K562 (cell line): ENCODE measurements at regions not wholly inside any gene's neighbourhood (a gene's known extent, or its start where the extent isn't known, plus 50 kb on each side); places are given as distances from the start of the nearest gene placed in this dataset.

ENCODE experiments used
- ATAC-seq: fragments of 200-7000 bp; cut with Tn5 transposase; 3 replicates; pipeline ENCODE4 v1.9.1; 2020; ENCODE audit warnings: moderate library complexity
- BruUV-seq: library from RNA; stranded (reverse); fragments of 400-500 nt; replicated peaks from 2 replicates; lab custom pipeline; 2021; lab: Mats Ljungman, UMichigan
- CTCF ChIA-PET: fragments of 300-600 bp; formaldehyde crosslinking; extraction: SDS; loops from one replicate; lab custom pipeline; 2021; ENCODE audit warnings: low intra/inter-chr PET ratio; lab: Yijun Ruan, JAX
- POLR2A ChIA-PET: fragments of 300-600, 350-650 bp; sonication (Branson Sonifier 250); formaldehyde crosslinking; extraction: SDS; loops from one replicate; lab custom pipeline; 2021; ENCODE audit warnings: antibody characterized with exemption, inconsistent platforms; lab: Yijun Ruan, JAX
- DNase-seq, 4 experiments: peaks; one replicate each; pipeline versions ENCODE4 v3.0.0 to v3.0.0-alpha.2; 2011 to 2018; ENCODE audit warnings: low spot score in 3 of 4, mixed read lengths in 3 of 4; ENCODE audit errors: extremely low read depth in 1 of 4
- FAIRE-seq: peaks from 2 replicates; lab custom pipeline; 2011; peaks lifted over from hg19 to GRCh38; lab: Jason Lieb, UNC
- H2AFZ ChIP-seq: 2 replicates; pipeline ENCODE4 v1.6.0; 2011; ENCODE audit warnings: low read depth, low read length, control low read depth, inconsistent platforms
- H3K27ac ChIP-seq: fragments of 200-600 bp; 3 replicates; pipeline ENCODE4 v1.8.0; 2011; ENCODE audit warnings: low read depth, mild to moderate bottlenecking, control low read depth, inconsistent platforms, low read length, moderate library complexity, mixed read lengths; ENCODE audit errors: extremely low read depth
- H3K27me3 ChIP-seq, 2 experiments: fragments of 300-600 bp in 1 of 2; 2 replicates in 1 of 2; 3 replicates in 1 of 2; pipeline versions ENCODE4 v1.6.0 to v1.8.0; 2011; ENCODE audit warnings: inconsistent platforms in 2 of 2, low read length in 2 of 2, mild to moderate bottlenecking in 1 of 2, mixed read lengths in 1 of 2, moderate library complexity in 1 of 2; ENCODE audit not compliant: control insufficient read depth in 2 of 2, insufficient read depth in 2 of 2
- H3K36me3 ChIP-seq: fragments of 300-600 bp; 3 replicates; pipeline ENCODE4 v1.8.0; 2011; ENCODE audit warnings: mild to moderate bottlenecking, low read length, inconsistent platforms; ENCODE audit not compliant: control insufficient read depth, insufficient read depth
- H3K4me1 ChIP-seq, 2 experiments: fragments of 200-600 bp in 1 of 2; replicated peaks in 1 of 2; 2 replicates in 1 of 2; 3 replicates in 1 of 2; pipeline versions ENCODE4 v1.5.1 to v1.8.0; 2011; ENCODE audit warnings: inconsistent platforms in 2 of 2, low read length in 2 of 2, mild to moderate bottlenecking in 1 of 2, mixed read lengths in 1 of 2, moderate library complexity in 1 of 2; ENCODE audit not compliant: control insufficient read depth in 2 of 2, insufficient read depth in 2 of 2
- H3K4me2 ChIP-seq: 2 replicates; pipeline ENCODE4 v1.6.1; 2011; ENCODE audit warnings: low read length, control low read depth, inconsistent platforms, mixed read lengths; ENCODE audit not compliant: insufficient read depth
- H3K4me3 ChIP-seq: fragments of 200-600 bp; sonication (generic), shearing (Covaris generic); 2 replicates; pipeline ENCODE4 v1.5.1; 2016; ENCODE audit warnings: control low read depth, inconsistent platforms
- H3K79me2 ChIP-seq: fragments of 200-600 bp; 3 replicates; pipeline ENCODE4 v1.8.0; 2011; ENCODE audit warnings: low read length, inconsistent platforms; ENCODE audit not compliant: control insufficient read depth, insufficient read depth
- H3K9ac ChIP-seq, 2 experiments: 2 replicates each; pipeline versions ENCODE4 v1.6.0 to v1.6.1; 2011; ENCODE audit warnings: low read depth in 2 of 2, low read length in 2 of 2, control low read depth in 1 of 2, inconsistent platforms in 1 of 2, mild to moderate bottlenecking in 1 of 2, mixed read lengths in 1 of 2; ENCODE audit not compliant: insufficient read depth in 1 of 2
- H3K9me1 ChIP-seq: one replicate; pipeline ENCODE4 v1.6.0; 2011; ENCODE audit warnings: inconsistent platforms, mild to moderate bottlenecking, low read length, moderate library complexity; ENCODE audit not compliant: control insufficient read depth, insufficient read depth
- H3K9me3 ChIP-seq: replicated peaks from 2 replicates; pipeline ENCODE4 v1.5.1; 2011; ENCODE audit warnings: low read depth, low read length, inconsistent platforms; ENCODE audit not compliant: control insufficient read depth, insufficient read depth
- H4K20me1 ChIP-seq: replicated peaks from 2 replicates; pipeline ENCODE4 v1.6.1; 2011; ENCODE audit warnings: low read length, inconsistent platforms, mixed read lengths; ENCODE audit not compliant: control insufficient read depth, insufficient read depth
- ARID1B ChIP-seq: fragments of 450-650 bp; IDR thresholded peaks from 2 replicates; pipeline ENCODE4 v1.6.1; 2016; ENCODE audit warnings: antibody characterized with exemption, mild to moderate bottlenecking, inconsistent platforms
- GTF2E2 ChIP-seq: fragments of 200-800 bp; sonication (Bioruptor generic); IDR thresholded peaks from 2 replicates; pipeline ENCODE4 v1.6.1; 2016; ENCODE audit warnings: missing genetic modification characterization, missing compliant biosample characterization
- HDAC6 ChIP-seq: IDR thresholded peaks from 2 replicates; pipeline ENCODE4 v1.6.1; 2012; ENCODE audit warnings: low read depth, mild to moderate bottlenecking, control low read depth, inconsistent platforms, low read length, moderate library complexity
- MYBL2 ChIP-seq, 2 experiments: fragments of 450-650 bp in 1 of 2; sonication (generic) in 1 of 2; formaldehyde crosslinking in 1 of 2; IDR thresholded peaks; 2 replicates each; pipeline versions ENCODE4 v1.6.1 to v1.8.1; 2017 to 2022; ENCODE audit warnings: borderline replicate concordance in 1 of 2, inconsistent platforms in 1 of 2, low read depth in 1 of 2, mild to moderate bottlenecking in 1 of 2, missing genetic modification reagents in 1 of 2, moderate library complexity in 1 of 2
- NCOR1 ChIP-seq: fragments of 450-650 bp; IDR thresholded peaks from 2 replicates; pipeline ENCODE4 v1.6.1; 2016; ENCODE audit warnings: mild to moderate bottlenecking, moderate library complexity
- TSHZ1 ChIP-seq: fragments of 250-450 bp; sonication (Bioruptor Pico); IDR thresholded peaks from 2 replicates; pipeline ENCODE4 v1.4.0; 2020; ENCODE audit warnings: mild to moderate bottlenecking, moderate library complexity
- ZBTB49 ChIP-seq: sonication (generic); formaldehyde crosslinking; IDR thresholded peaks from 2 replicates; pipeline ENCODE4 v1.8.0; 2022; ENCODE audit warnings: missing genetic modification reagents, mild to moderate bottlenecking, borderline replicate concordance
- ZFP91 ChIP-seq: sonication (generic); formaldehyde crosslinking; IDR thresholded peaks from 2 replicates; pipeline ENCODE4 v1.8.0; 2022; ENCODE audit warnings: mild to moderate bottlenecking, missing genetic modification reagents
- ZNF785 ChIP-seq: fragments of 250-450 bp; sonication (Bioruptor Pico); IDR thresholded peaks from 2 replicates; pipeline ENCODE4 v1.4.0; 2020; ENCODE audit warnings: mild to moderate bottlenecking
- WGBS: fragments of 100-300 bp; shearing (Covaris generic); methylation state at CpG from one replicate; pipeline ENCODE4 v1.1.6; 2016; ENCODE audit warnings: low coverage, mixed read lengths; ENCODE audit not compliant: insufficient coverage; ENCODE audit errors: missing lambda C conversion rate; 5-methylcytosine and 5-hydroxymethylcytosine counted together
- in situ Hi-C: fragments of 300-500 bp; cut with MboI; formaldehyde crosslinking; loops from 4 replicates; pipeline ENCODE4 v1.15.0; 2018; ENCODE audit warnings: inconsistent platforms, mixed read lengths
- intact Hi-C: fragments of 100-400 bp; cut with micrococcal nuclease; formaldehyde crosslinking; loops from 2 replicates; pipeline ENCODE4 v1.14.2; 2022

- ChIA-PET CTCF (no interaction called here), POLR2A (no interaction called here)
- DNase-seq (no peak), ATAC-seq (no peak), FAIRE-seq (no peak)
- in situ Hi-C loops (no loop called here), intact Hi-C loops (no loop called here)
- H3K9ac ChIP-seq: no peak overlapping the region
- no peak overlapping the region for H2AFZ ChIP-seq
- no TSS peak for BruUV-seq
- no peaks in the 10 kb centered on the region for H4K20me1 ChIP-seq
- no peaks in the 10 kb centered on the region for H3K9me3 ChIP-seq
- H3K79me2 ChIP-seq: no peaks in the 10 kb centered on the region
- whole genome bisulfite sequencing: 0% methylated on average over 1 of the region's 1 CpG
- H3K27ac ChIP-seq: no peak overlapping the region
- no peaks in the 10 kb centered on the region for H3K27me3 ChIP-seq
- no peaks in the 10 kb centered on the region for H3K36me3 ChIP-seq
- no peaks in the 10 kb centered on the region for H3K9me1 ChIP-seq
- no peak overlapping the region for H3K4me2 ChIP-seq
- no peak overlapping the region for H3K4me3 ChIP-seq
- no peaks in the 10 kb centered on the region for H3K4me1 ChIP-seq
- TF ChIP-seq TSHZ1 (CRISPR knock-in tag): no peak
- no peak for TF ChIP-seq NCOR1
- no peak for TF ChIP-seq HDAC6
- no peak for TF ChIP-seq ZBTB49 (CRISPR knock-in tag)
- TF ChIP-seq ARID1B: no peak
- TF ChIP-seq ZFP91 (CRISPR knock-in tag): no peak
- no peak for TF ChIP-seq MYBL2 (IDR thresholded peaks at IDR 0.05; ENCODE audit: low read depth)
- no peak for TF ChIP-seq MYBL2 (CRISPR knock-in tag; IDR thresholded peaks at IDR 0.05; ENCODE audit: borderline replicate concordance)
- no peak for TF ChIP-seq ZNF785 (CRISPR knock-in tag)
- no peak for TF ChIP-seq GTF2E2
These were observed 389.4 kb downstream of the CDH2 start for GRCh38 chr18:27787547-27787946.
